GF-D8 (cell line): ENCODE measurements at regions not wholly inside any gene's neighbourhood (a gene's known extent, or its start where the extent isn't known, plus 50 kb on each side); places are given as distances from the start of the nearest gene placed in this dataset.
"Not testable (repeated sequence)": the region's sequence is repeated elsewhere in the genome, so short reads cannot be mapped to it uniquely, and the experiment has no call there.

ENCODE experiments used
- DNase-seq: peaks from one replicate; lab custom pipeline; 2025; lab: John Stamatoyannopoulos, UW

- no peak for DNase-seq
Measured at GRCh38 chr7:148514236-148514635, 76.3 kb upstream of the C7orf33 start.

DNA sequence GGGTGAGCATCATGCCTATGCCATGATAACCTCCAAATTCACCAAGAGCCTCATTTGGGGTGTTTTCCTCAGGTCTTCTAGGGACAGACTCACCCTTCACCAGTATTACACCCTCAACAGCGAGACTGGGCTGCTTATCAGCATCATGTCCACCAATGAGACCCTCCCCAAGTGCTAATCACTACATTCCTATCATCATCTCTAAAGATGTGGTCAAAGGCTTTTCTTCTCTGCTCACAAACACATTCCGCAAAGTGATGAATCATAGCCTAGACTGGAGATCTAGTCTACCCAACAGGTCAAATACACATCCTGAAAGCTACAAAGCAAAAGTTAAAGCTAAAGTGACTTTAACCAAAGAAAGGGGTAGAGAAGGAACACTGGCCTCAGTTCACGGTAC, 75.3 kb upstream of the C7orf33 start:
- DNase-seq = no peak

- no peak for DNase-seq
Measured at GRCh38 chr7:148515728-148516695, 74.6 kb upstream of the C7orf33 start.

GRCh38 chr7:148519386-148519785, 71.2 kb upstream of the C7orf33 start:
- not testable (repeated sequence) for DNase-seq

DNA sequence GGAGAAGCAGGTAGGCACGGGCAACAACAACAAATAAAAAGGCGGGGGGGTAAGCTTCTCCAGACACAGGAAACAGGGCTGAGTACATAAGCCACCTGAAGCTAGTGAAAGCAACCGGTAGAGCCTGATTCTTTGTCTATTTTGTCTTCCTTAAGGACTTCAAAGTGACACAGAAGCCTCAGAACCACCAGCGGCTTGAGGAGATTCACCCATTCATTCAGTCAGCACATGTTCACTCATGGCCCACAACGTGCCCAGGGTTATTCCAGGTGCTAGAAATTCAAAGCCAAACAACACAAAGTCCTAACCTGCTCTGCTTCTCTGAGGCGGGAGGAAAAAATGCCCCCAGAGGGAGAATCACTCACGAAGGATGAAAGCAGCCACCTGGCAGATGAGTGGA, 69.3 kb upstream of the C7orf33 start:
- DNase-seq = no peak

DNA sequence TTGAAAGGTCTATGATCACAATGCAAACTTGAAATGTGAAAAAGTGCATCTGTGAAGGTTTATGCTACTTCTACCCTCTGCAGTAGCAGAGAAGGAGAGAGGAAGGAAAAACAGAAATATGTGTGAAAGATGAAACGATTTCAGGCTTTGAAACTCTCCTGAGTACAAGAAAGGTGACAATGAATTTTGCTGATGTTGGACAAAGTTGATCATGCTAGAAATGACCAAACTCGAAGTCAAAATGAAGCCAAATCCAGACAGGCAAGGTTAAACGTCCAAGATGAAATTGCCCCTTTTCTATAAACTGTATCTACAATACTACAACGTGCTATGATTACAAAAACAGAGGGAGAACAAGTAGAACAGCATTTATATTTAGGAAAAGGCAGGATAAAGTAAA, 67.0 kb upstream of the C7orf33 start:
- DNase-seq = no peak

DNA sequence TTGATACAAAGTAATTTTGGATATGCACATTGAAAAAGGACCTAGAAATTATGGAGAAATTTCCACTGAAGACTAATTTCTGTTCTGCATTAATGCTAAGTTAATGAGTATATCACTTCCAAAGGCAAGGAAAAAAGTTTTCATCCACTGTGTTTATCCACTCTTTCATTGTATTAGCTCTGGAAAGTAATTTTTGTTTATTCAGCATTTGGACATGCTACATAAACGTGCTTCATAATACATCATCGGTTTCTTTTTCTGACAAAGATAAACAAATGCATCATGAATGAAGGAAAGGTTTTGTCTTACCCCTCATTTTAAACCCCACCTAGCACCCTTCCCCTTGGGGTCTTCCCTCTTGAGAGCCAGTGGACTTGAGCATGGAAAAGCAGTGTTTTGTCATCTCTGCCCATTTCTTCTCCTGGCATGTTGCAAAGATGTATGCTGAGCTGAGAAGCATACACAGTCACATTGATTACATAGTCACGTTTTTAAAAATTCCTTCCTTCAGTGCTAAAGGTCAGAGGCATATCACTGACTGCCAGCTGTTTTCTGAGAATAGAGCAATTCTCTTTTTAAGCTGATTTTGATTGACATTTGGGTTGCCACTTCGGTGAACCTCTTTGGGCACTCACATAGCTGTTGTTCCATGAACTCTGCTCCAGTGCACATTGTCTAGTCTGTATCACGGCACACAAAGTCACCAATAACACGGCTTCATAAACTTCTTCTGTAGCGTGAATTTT, 65.9 kb upstream of the C7orf33 start:
- DNase-seq = no peak

GRCh38 chr7:148527717-148528168, 62.8 kb upstream of the C7orf33 start:
- DNase-seq = peak; percentile 45

GRCh38 chr7:148535217-148535616, 55.3 kb upstream of the C7orf33 start:
- no peak for DNase-seq

DNA sequence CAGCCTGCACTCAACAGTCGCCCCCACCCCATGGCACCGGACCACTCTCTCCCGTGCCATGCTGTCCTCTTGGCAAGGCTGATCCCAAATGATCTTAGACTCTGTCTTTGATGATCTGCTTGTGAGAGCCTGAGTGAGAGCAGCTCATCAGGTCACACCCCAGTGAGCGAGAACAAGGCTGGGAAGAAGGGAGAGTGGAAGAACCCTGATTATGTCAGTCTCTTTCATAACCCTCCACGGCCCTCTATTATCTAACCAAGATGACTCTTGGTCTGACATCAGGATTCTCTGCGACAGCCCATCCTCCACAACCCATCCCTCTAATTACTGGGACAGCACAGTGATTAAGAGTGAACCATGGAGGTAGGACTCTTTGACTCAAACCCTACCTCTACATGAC, 53.1 kb upstream of the C7orf33 start:
- DNase-seq = no peak

- DNase-seq = no peak
Measured at GRCh38 chr7:148540041-148540738, 50.4 kb upstream of the C7orf33 start.
